Loucy (cell line): ENCODE measurements at regions not wholly inside any gene's neighbourhood (a gene's known extent, or its start where the extent isn't known, plus 50 kb on each side); places are given as distances from the start of the nearest gene placed in this dataset.

Source experiments
- H2AFZ ChIP-seq: fragments of 200-600 bp; sonication (generic); 2 replicates; pipeline ENCODE4 v1.6.0; 2016; ENCODE audit warnings: antibody characterized with exemption, mild to moderate bottlenecking, low read length, moderate library complexity
- H3F3A ChIP-seq: fragments of 200-600 bp; 2 replicates; pipeline ENCODE4 v1.6.0; 2016; ENCODE audit warnings: antibody characterized with exemption, low read depth, mild to moderate bottlenecking
- H3K27me3 ChIP-seq: fragments of 200-600 bp; sonication (generic); 2 replicates; pipeline ENCODE4 v1.6.1; 2014; ENCODE audit warnings: low read length, mild to moderate bottlenecking; ENCODE audit not compliant: insufficient read depth, poor library complexity, severe bottlenecking
- H3K36me3 ChIP-seq: fragments of 200-600 bp; sonication (generic); 2 replicates; pipeline ENCODE4 v1.6.1; 2016; ENCODE audit warnings: low read length; ENCODE audit not compliant: insufficient read depth
- H3K4me1 ChIP-seq: fragments of 200-600 bp; sonication (generic); 2 replicates; pipeline ENCODE4 v1.5.1; 2014; ENCODE audit warnings: low read length, mild to moderate bottlenecking; ENCODE audit not compliant: insufficient read depth, poor library complexity, severe bottlenecking
- H3K4me2 ChIP-seq: fragments of 200-600 bp; sonication (generic); 2 replicates; pipeline ENCODE4 v1.6.0; 2014; ENCODE audit warnings: antibody characterized with exemption, low read length, low read depth, mild to moderate bottlenecking; ENCODE audit not compliant: poor library complexity, severe bottlenecking
- H3K4me3 ChIP-seq: fragments of 200-600 bp; sonication (generic); 2 replicates; pipeline ENCODE4 v1.5.1; 2014; ENCODE audit warnings: low read length, mild to moderate bottlenecking, mixed read lengths; ENCODE audit not compliant: poor library complexity, severe bottlenecking
- H3K79me2 ChIP-seq: fragments of 200-600 bp; sonication (generic); 2 replicates; pipeline ENCODE4 v1.6.1; 2014; ENCODE audit warnings: low read length; ENCODE audit not compliant: insufficient read depth
- H3K9ac ChIP-seq: fragments of 200-600 bp; sonication (generic); 2 replicates; pipeline ENCODE4 v1.6.0; 2014; ENCODE audit warnings: mild to moderate bottlenecking, low read depth, low read length, moderate library complexity; ENCODE audit not compliant: poor library complexity, severe bottlenecking
- H3K9me2 ChIP-seq: fragments of 200-600 bp; sonication (generic); replicated peaks from 2 replicates; pipeline ENCODE4 v1.6.1; 2016; ENCODE audit warnings: low read depth, low read length, mixed read lengths
- H3K9me3 ChIP-seq: fragments of 200-600 bp; sonication (generic); 2 replicates; pipeline ENCODE4 v1.6.1; 2014; ENCODE audit warnings: mild to moderate bottlenecking, antibody characterized with exemption, low read length, low read depth; ENCODE audit not compliant: insufficient read depth
- H4K20me1 ChIP-seq: fragments of 200-600 bp; sonication (generic); 2 replicates; pipeline ENCODE4 v1.6.0; 2014; ENCODE audit warnings: antibody characterized with exemption, low read length, mild to moderate bottlenecking; ENCODE audit not compliant: insufficient read depth, poor library complexity, severe bottlenecking
- CTCF ChIP-seq: fragments of 200-600 bp; sonication (generic); conservative IDR thresholded peaks from 2 replicates; pipeline ENCODE4 v1.5.1; 2014; ENCODE audit warnings: mild to moderate bottlenecking, antibody characterized with exemption, low read length
- EZH2phosphoT487 ChIP-seq: fragments of 200-600 bp; IDR thresholded peaks from 2 replicates; pipeline ENCODE4 v1.6.1; 2018; ENCODE audit warnings: antibody characterized with exemption, mild to moderate bottlenecking, moderate library complexity, borderline replicate concordance

GRCh38 chr1:164223378-164223777 is 335.6 kb upstream of the PBX1 start:
- Histone ChIP-seq H3K27me3 (no peaks in the 10 kb centered on the region), H2AFZ (no peak overlapping the region), H3K9me2 (no peaks in the 10 kb centered on the region), H3F3A (no peaks in the 10 kb centered on the region), H3K9ac (no peak overlapping the region), H4K20me1 (no peaks in the 10 kb centered on the region), H3K79me2 (no peaks in the 10 kb centered on the region), H3K4me2 (no peak overlapping the region), H3K36me3 (no peaks in the 10 kb centered on the region), H3K4me1 (no peaks in the 10 kb centered on the region), H3K4me3 (no peak overlapping the region), H3K9me3 (no peaks in the 10 kb centered on the region)
- TF ChIP-seq EZH2phosphoT487, result no peak
- TF ChIP-seq CTCF, result no peak

- H2AFZ ChIP-seq, result no peak overlapping the region
- no peaks in the 10 kb centered on the region for H4K20me1 ChIP-seq
- no peaks in the 10 kb centered on the region for H3K9me3 ChIP-seq
- H3F3A ChIP-seq, result no peaks in the 10 kb centered on the region
- no peaks in the 10 kb centered on the region for H3K27me3 ChIP-seq
- no peaks in the 10 kb centered on the region for H3K36me3 ChIP-seq
- TF ChIP-seq CTCF, result no peak
- no peak for TF ChIP-seq EZH2phosphoT487
- no peak overlapping the region for H3K4me2 ChIP-seq
- H3K4me1 ChIP-seq, result no peaks in the 10 kb centered on the region
- H3K4me3 ChIP-seq, result no peak overlapping the region
- no peaks in the 10 kb centered on the region for H3K79me2 ChIP-seq
- H3K9me2 ChIP-seq, result no peaks in the 10 kb centered on the region
- H3K9ac ChIP-seq, result no peak overlapping the region
Observed at GRCh38 chr1:164225011-164225410, 334.0 kb upstream of the PBX1 start.

- H3K36me3 ChIP-seq, result no peaks in the 10 kb centered on the region
Observed at GRCh38 chr1:164226977-164227376, 332.0 kb upstream of the PBX1 start.

More at GRCh38 chr1:164226977-164227376, 332.0 kb upstream of the PBX1 start:
- Histone ChIP-seq H3K9me2 (no peaks in the 10 kb centered on the region), H3K9ac (no peak overlapping the region), H3K4me1 (no peaks in the 10 kb centered on the region), H3K79me2 (no peaks in the 10 kb centered on the region), H3K27me3 (no peaks in the 10 kb centered on the region), H4K20me1 (no peaks in the 10 kb centered on the region), H2AFZ (no peak overlapping the region), H3F3A (no peaks in the 10 kb centered on the region), H3K9me3 (no peaks in the 10 kb centered on the region), H3K4me3 (no peak overlapping the region), H3K4me2 (no peak overlapping the region)
- TF ChIP-seq CTCF (no peak), EZH2phosphoT487 (no peak)
